Calu3 (cell line): ENCODE measurements at regions not wholly inside any gene's neighbourhood (a gene's known extent, or its start where the extent isn't known, plus 50 kb on each side); places are given as distances from the start of the nearest gene placed in this dataset.

Experiments used
- BruUV-seq: library from RNA; stranded (reverse); fragments of 400-500 nt; replicated peaks from 2 replicates; lab custom pipeline; 2021; lab: Mats Ljungman, UMichigan
- CTCF ChIA-PET: fragments of 300-600 bp; sonication (Branson Sonifier 250); formaldehyde crosslinking; loops from one replicate; lab custom pipeline; 2022; ENCODE audit warnings: antibody characterized with exemption; lab: Charles Lee
- DNase-seq: peaks from one replicate; pipeline ENCODE4 v3.0.0; 2022
- H3K27ac Mint-ChIP-seq: one replicate; pipeline ENCODE4 v1.8.0; 2022; ENCODE audit warnings: mixed read lengths; ENCODE audit not compliant: unreplicated experiment
- H3K27me3 Mint-ChIP-seq: one replicate; pipeline ENCODE4 v1.8.0; 2022; ENCODE audit warnings: mixed read lengths; ENCODE audit not compliant: unreplicated experiment
- H3K36me3 Mint-ChIP-seq: one replicate; pipeline ENCODE4 v1.8.0; 2022; ENCODE audit warnings: mild to moderate bottlenecking, moderate library complexity, mixed read lengths; ENCODE audit not compliant: insufficient read depth, unreplicated experiment
- H3K4me1 Mint-ChIP-seq: one replicate; pipeline ENCODE4 v1.8.0; 2022; ENCODE audit warnings: mild to moderate bottlenecking, low read depth, mixed read lengths; ENCODE audit not compliant: unreplicated experiment
- H3K4me3 Mint-ChIP-seq: one replicate; pipeline ENCODE4 v1.8.0; 2022; ENCODE audit warnings: mild to moderate bottlenecking, low read depth, moderate library complexity, mixed read lengths; ENCODE audit not compliant: unreplicated experiment
- H3K9me3 Mint-ChIP-seq: one replicate; pipeline ENCODE4 v1.8.0; 2022; ENCODE audit warnings: low read depth, mixed read lengths; ENCODE audit not compliant: unreplicated experiment
- CTCF ChIP-seq: fragments of 200-600 bp; IDR thresholded peaks from one replicate; pipeline ENCODE4 v1.8.0; 2022; ENCODE audit warnings: antibody characterized with exemption; ENCODE audit not compliant: unreplicated experiment
- intact Hi-C: fragments of 100-400 bp; cut with micrococcal nuclease; formaldehyde crosslinking; loops from one replicate; pipeline ENCODE4 v1.10.0; 2022; ENCODE audit not compliant: unreplicated experiment

- Mint-ChIP-seq H3K36me3 (no peaks in the 10 kb centered on the region), H3K4me3 (no peak overlapping the region), H3K9me3 (peaks cover 2% of the 10 kb centered on the region), H3K27ac (peak overlapping the region; percentile 34), H3K27me3 (no peaks in the 10 kb centered on the region), H3K4me1 (peaks cover 32% of the 10 kb centered on the region)
- CTCF ChIA-PET = no interaction called here
- BruUV-seq = no TSS peak
- intact Hi-C loops = loop anchor here (5.0 kb wide), 1 partner anchor 324 kb away; the partner anchor contains the start of gene SIPA1L1
- no peak for TF ChIP-seq CTCF
- DNase-seq = no peak
Measured at GRCh38 chr14:71646518-71646917, 285.7 kb upstream of the RGS6 start.

- no TSS peak for BruUV-seq
- H3K27ac Mint-ChIP-seq = peak overlapping the region; percentile 34
- H3K27me3 Mint-ChIP-seq = no peaks in the 10 kb centered on the region
- peaks cover 36% of the 10 kb centered on the region for H3K4me1 Mint-ChIP-seq
- CTCF ChIA-PET = interaction anchor here (0.6 kb wide), 1 partner anchor 24 kb away, joined by 3 read pairs; no protein-coding TSS in a partner anchor
- intact Hi-C loops = loop anchor here (5.0 kb wide), 1 partner anchor 325 kb away; the partner anchor contains the start of gene SIPA1L1
- DNase-seq = peak; percentile 60
- peaks cover 3% of the 10 kb centered on the region for H3K9me3 Mint-ChIP-seq
- no peak for TF ChIP-seq CTCF
- H3K36me3 Mint-ChIP-seq = no peaks in the 10 kb centered on the region
- no peak overlapping the region for H3K4me3 Mint-ChIP-seq
Measured at GRCh38 chr14:71647086-71647784, 285.0 kb upstream of the RGS6 start.

GRCh38 chr14:71648725-71649124 is 283.5 kb upstream of the RGS6 start:
- peaks cover 7% of the 10 kb centered on the region for H3K9me3 Mint-ChIP-seq
- H3K27ac Mint-ChIP-seq = no peak overlapping the region
- no peaks in the 10 kb centered on the region for H3K27me3 Mint-ChIP-seq
- H3K4me3 Mint-ChIP-seq = no peak overlapping the region
- H3K36me3 Mint-ChIP-seq = no peaks in the 10 kb centered on the region
- intact Hi-C loops = loop anchor here (5.0 kb wide), 1 partner anchor 326 kb away; the partner anchor contains the start of gene SIPA1L1
- no peak for DNase-seq
- peaks cover 36% of the 10 kb centered on the region for H3K4me1 Mint-ChIP-seq
- CTCF ChIA-PET = interaction anchor here (0.5 kb wide), 1 partner anchor 510 kb away, joined by 3 read pairs; no protein-coding TSS in a partner anchor
- no TSS peak for BruUV-seq
- TF ChIP-seq CTCF = no peak

GRCh38 chr14:71650187-71650755 is 282.0 kb upstream of the RGS6 start:
- Mint-ChIP-seq H3K4me3 (no peak overlapping the region), H3K36me3 (no peaks in the 10 kb centered on the region), H3K27me3 (no peaks in the 10 kb centered on the region), H3K27ac (no peak overlapping the region), H3K9me3 (peaks cover 7% of the 10 kb centered on the region), H3K4me1 (peaks cover 40% of the 10 kb centered on the region)
- intact Hi-C loops = no loop called here
- TF ChIP-seq CTCF = no peak
- DNase-seq = no peak
- BruUV-seq = no TSS peak
- CTCF ChIA-PET = no interaction called here
